T1000 (cell line): ENCODE measurements at regions not wholly inside any gene's neighbourhood (a gene's known extent, or its start where the extent isn't known, plus 50 kb on each side); places are given as distances from the start of the nearest gene placed in this dataset.
"Not testable (repeated sequence)": the region's sequence is repeated elsewhere in the genome, so short reads cannot be mapped to it uniquely, and the experiment has no call there.

Experiments
- DNase-seq: peaks from one replicate; lab custom pipeline; 2025; ENCODE audit warnings: mixed read lengths; lab: John Stamatoyannopoulos, UW

DNA sequence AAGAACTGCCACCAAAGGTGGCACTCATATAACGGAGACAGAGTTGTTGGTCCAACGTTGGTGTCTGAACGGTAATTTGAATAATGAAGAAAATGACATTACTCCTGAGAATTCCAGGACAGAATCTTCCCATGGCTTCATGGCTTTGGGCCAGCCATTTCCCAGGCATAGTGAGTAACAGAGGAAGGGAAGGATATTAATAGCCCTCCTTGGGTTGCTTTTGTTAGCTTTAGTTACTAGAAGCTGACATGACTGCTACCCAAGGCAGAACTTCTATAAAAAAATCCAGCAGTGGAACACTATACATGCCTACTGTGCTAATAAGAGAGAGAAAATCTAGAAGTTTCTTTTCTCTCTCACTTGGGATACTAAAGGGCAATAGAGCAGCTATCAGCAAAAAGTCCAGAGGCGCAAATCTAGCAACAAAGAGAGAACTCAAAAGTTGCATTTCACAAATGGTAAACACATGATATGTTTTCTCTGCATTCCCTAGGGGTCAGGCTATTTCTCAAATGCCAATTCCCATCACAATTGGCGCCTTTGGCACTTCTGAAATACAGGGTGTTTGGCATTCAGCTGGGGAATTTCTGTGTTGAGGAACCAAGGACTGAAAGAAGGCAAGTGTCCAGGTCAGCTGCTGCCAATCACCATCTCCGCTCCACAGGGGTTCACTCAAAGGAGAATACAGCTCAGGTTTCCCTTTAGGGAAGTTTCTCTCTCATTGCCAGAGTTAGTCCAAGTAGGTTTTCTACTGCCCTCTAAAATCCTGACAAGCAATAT lies 160.8 kb upstream of the KYNU start:
- no peak for DNase-seq

DNA sequence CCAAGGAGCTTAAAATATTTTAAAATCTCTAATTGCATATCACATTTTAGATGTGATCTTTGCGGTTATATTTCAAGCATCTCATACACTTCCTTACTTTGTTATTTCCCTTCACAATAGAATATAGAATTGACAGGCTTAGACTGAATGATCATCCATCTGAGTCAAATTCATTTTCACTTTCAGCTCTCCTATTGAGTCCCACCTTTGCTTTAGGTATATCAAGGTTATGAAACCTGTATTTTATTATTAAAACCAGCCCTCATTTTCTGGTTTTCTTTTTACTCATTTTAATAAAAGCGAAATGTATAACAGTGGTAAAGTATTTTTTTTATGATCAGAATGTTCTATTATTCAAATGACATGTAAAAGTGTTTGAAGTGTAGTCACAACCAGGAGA lies 162.9 kb upstream of the KYNU start:
- no peak for DNase-seq

DNA sequence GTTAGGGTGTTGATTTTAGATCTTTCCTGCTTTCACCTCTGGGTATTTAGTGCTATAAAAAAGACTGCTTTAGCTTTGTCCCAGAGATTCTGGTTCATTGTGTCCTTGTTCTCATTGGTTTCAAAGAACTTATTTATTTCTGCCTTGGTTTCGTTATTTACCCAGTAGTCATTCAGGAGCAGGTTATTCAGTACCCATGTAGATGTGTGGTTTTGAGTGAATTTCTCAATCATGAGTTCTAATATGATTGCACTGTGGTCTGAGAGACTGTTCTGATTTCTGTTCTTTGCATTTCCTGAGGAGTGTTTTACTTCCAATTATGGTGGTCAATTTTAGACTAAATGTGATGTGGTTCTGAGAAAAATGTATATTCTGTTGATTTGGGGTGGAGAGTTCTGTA lies 167.1 kb upstream of the KYNU start:
- DNase-seq, result no peak

DNA sequence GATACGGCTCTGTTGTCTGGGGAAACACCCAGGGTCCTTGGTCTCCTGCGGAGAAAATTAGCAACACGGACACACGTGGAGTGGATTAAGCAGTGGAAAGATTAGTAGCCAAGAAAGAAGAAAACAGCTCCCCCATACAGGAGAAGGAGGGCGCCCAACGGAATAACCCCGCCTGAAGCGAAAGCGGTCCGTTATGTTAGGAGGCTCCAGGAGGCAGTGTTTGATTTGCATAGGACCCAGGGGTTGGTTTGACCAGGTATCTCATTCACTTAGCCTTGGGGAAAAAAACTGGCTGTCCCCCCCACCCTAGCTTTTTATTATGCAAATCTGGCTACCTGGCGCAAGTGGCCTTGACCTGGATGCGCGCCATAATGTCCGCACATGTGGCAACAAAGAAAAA lies 170.1 kb upstream of the KYNU start:
- DNase-seq, result no peak

DNA sequence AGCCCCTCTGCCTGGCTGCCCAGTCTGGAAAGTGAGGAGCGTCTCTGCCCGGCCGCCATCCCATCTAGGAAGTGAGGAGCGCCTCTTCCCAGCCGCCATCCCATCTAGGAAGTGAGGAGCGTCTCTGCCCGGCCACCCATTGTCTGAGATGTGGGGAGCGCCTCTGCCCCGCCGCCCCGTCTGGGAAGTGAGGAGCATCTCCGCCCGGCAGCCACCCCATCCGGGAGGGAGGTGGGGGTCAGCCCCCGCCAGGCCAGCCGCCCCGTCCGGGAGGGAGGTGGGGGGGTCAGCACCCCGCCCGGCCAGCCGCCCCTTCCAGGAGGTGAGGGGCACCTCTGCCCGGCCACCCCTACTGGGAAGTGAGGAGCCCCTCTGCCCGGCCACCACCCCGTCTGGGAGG lies 175.1 kb upstream of the KYNU start:
- not testable (repeated sequence) for DNase-seq

DNA sequence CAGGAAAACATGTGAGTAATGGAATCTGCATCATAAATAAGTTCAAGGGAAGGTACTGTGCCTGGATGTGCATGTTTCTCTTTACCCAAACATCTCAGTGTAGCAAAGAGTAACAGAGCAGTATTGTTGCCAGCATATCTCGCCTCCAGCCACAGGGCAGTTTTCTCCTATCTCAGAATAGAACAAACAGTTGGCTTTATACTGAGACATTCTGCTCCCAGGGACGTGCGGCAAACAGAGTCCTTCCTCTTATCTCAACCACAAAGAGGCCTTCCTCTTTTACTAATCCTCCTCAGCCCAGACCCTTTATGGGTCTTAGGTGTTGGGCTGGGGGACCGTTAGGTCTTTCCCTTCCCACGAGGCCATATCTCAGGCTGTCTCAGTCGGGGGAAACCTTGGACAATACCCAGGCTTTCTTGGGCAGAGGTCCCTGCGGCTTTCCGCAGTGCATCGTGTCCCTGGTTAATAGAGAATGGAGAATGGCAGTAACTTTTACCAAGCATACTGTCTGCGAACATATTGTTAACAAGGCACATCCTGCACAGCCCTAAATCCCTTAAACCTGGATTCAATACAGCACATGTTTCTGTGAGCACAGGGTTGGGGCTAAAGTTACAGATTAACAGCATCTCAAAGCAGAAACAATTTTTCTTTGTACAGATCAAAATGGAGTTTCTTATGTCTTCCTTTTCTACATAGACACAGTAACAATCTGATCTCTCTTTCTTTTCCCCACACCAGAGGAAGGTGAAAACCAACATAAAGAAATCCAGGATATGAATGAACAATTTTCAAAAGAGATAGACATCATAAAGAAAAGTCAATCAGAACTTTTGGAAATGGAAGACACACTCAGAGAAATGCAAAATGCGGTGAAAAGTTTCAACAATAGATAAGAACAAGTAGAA lies 181.9 kb upstream of the KYNU start:
- not testable (repeated sequence) for DNase-seq

DNA sequence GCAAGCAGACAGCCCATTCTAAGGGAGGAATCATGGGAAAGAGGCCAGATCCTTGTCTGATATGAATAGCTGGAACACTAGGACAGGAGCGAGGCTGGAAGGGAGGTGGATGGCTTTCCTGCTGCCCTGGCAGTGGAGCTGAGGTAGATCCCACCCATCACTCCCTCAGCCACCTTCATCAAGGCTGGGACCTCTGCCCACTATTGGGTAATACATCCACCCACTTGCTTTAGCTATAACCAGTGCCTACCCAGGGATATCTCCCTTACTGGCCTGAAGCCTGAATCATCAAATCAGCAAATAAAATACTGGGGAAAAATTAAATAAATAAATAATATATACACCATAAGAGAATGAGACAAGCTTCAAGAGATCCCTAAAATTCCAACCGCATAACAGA lies 183.2 kb upstream of the KYNU start:
- no peak for DNase-seq

DNA sequence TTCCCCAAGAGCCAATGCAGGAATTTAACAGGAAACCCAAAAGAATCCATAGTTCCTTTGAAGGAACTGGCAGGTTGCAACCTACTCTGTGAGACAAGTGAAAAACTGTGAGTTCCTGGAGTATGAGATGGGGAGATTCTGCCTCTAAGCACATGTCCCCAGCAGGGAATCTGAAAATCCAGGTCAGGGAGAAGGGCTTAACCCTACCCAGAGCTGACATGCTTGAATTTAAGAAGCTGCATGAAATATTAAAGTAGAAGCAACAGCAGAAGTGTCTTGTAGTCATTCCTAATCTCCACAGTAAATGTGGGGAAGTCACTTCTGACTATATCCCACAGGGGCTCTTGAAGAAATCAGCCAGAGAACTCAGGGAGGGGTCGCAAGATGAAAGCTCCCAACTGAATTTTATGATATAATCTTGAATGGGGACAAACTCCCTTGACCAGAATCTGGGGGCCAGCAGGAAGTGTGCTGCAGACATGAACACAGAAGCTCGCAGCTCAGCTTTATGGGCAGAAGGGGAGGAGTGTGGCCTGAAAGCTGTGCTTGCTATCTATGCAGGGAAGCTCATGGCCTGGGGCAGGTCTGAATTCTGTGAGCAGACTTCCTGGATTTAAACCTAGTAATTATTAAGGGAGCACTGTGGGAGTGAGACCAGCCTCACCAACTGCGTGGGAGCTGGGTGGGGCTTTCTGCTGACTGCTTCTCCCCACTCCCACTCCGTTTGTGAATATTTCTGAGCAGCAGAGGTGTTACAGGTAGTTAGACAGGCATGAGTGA lies 184.1 kb upstream of the KYNU start:
- DNase-seq, result no peak

DNA sequence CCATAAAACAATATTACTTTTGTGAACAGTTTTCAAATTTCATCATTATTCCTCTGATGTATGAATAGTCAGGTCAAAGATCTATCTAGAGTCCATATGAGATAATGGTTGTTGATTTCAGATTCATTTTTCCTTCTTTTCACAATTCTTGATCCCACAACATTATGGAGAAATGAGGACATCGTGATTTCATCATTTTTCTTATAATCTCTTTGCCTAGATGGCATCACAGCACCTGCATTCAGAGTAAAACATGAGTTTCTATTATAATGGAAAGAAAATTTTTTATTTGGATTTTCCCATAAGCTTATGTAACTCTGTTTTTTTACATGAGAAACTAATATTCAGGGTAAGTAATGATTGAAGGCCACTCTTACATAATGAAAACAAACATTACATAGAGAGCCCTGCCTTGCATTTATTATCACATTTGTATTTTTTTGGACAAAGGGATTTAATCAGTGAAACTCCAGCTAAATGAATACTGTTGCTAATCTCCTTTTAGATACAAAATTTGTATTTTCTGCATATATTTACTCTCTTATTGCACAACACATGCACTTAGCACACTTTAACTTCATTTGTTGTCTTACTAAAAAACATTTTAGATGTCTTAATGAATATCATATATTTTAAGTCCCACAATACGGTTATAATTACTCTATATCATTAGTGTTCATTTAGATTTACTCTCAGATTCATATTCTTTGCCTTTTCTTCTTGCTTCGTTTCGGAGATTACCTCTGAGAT lies 188.4 kb upstream of the KYNU start:
- no peak for DNase-seq

DNA sequence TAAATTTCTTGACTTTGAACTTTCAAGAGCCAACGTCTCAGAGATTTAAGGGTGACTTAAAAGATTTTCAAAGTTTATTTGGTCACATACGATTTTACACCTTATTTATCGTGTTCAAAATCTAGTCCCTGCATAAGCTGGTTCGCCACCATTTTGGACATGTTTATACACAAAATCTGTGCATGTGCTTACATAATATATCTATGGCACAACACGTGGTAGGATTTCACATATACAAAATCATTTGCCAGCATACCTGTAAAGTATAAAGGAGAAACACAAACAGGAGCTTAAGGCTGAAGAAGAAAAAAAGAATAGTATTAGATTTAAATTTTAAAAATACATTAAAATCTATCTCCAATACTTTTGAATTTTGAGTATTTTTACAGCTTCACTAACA lies 190.0 kb upstream of the KYNU start:
- no peak for DNase-seq

DNA sequence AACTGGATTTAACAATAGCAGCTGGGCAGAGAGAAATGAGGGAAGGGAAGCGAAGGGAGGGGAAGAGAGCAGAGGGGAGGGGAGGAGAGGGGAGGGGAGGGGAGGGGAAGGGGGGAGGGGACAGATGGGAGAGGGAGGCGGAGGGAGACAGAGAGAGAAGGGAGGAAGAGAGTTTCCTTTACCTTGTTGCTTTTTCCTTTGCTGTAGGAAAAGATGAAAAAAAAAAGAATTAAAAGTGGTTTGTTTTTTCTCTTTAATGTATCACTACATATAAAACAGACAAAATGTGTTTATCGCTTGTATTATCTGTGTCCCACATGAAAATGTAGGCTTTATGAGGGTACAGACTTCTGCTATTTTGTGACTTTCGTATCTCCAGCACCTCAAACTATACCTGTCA lies 190.4 kb upstream of the KYNU start:
- DNase-seq, result no peak

DNA sequence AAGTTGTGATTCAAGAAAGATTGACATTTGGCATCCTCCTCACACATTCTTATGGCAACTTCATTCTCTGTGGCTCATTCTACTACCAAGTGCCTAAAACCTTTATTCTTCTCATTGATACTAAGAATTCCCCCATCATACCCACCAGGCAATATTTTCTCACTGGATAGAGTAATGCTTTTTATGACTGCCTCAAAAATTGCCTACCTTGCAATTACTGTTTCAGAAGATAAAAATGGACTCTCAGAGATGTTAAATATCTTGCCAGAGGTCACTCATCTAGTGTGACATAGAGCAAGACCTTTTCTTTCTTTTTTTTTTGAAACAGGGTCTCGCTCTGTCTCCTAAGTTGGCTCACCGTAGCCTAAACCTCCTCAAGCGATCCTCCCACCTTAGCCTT lies 192.8 kb upstream of the KYNU start:
- no peak for DNase-seq

DNA sequence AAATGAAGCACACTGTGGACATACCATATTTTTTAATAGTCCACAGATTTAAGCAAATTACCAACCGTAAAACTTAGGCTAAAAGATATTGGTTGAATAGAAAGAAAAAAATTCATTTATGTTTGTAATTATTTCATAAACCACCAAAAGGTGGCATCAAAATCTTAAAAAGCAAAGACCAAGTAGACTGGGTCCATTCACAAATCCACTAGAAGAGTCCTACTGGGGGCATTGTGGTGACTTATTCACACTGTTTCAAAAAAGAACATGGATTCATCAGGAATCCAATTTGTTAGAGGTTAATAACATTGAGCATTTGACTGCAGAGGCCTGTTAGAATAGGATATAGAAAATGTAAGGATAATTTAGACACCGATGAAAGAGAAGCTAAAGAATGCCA lies 194.9 kb upstream of the KYNU start:
- DNase-seq, result no peak

DNA sequence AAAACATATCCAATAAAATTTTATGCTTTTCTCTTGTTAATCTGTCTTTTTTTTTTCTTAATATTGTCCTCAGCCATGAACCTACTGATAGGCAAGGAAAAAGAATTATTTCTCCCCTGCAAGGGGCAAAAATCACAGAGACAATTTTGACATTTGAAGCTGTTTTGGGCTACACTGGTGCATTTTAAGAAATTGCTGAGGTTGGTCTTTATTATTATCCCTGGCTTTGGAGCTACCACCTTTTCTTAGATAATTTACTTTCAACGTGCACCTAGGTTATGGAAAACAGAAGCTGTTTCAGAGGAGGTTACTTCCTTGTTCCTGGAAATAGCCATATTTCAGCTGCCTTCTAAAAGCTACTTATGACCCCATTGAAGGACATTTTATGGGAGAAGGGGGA lies 195.5 kb upstream of the KYNU start:
- no peak for DNase-seq

DNA sequence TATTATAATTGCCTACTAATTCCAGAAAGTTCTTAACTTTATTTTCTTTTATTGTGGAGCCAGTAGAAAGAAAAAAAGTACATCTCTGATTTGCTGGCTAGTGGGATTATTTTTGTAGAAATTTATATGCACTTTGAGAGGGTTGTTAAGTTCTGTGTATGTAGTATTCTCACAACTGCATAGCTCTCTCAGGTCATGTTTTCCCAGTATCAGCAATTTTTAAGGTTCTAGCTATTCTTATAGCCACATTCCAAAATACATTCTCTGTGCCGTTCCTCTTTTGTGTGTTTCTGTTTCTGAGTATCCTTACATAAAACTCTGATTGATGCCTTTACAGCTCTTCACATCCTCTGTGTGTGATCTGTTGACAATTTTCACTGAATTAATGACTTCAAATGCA lies 199.3 kb upstream of the KYNU start:
- no peak for DNase-seq

DNA sequence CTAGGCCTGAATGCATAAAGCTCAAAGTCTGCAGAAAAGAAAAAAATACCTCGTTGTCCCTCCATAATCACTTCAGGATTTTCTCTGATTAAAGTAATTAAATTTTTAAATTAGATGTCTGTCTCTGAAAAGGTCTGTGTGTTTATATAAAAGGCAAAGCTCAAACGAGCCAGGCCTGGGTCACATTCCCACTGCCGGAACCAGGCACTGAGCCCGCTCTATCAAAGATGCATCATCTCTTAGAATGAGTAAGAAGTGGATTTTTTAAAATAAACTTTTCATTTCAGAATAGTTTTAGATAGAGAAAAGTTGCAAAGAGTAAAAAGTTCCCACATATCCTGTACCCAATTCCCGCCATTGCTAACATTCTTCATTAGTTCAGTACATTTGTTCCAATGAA lies 202.1 kb upstream of the KYNU start:
- DNase-seq, result no peak

DNA sequence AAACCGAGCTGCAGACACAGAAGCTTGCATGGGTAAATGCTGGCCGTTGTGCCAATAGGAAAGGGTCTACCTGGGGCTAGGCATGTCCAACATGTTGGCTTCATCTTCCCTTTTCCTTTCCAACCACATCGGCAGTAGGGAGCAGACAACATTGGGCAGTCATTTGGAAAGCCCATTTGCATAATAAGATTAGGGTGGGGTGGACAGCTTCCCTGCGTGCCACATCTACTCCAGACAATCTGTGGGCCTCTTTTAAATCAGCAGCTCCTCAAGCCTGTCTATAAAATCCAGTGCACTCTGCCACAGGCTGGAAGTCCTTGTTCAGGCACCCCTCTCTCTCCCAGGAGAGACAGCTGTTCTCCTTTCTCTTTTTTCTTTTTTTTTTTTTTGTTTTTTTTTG lies 203.6 kb upstream of the KYNU start:
- no peak for DNase-seq

DNA sequence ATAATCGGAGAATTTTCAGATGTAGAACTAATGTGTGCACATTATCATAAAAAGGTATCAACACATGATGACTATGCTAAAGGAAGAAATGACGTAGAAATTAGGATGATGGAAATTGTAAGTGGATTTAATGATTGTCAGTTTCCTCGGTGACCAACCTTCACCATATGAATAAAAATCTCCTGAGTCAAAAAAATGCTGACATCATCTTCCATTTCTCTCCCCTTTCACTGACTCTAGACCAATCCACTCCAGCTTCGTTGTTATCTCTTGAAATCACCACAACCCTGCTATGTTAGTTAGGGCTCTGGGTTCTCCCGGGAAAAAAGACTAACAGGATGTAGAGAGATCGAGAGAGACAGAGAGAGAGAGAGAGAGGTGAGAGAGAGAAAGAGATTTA lies 204.8 kb upstream of the KYNU start:
- no peak for DNase-seq

DNA sequence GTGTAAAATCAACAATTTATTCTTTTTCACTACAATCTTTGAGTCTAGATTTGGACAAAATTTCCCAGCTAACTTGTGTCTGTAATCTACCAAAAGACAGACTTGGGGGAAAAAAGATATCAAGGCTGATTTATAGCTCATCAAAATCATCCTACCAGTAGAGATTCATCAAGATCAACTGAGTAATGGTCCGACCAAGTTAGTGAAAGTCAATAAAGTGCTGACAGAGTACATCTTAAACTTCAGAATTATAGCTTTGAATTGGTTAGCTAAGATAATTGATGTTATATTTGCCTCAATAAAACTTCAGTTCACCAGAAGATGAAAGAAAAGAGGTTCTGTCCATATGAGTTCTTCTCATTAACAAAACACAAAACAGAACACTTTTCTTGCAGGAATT lies 207.1 kb upstream of the KYNU start:
- DNase-seq, result no peak

DNA sequence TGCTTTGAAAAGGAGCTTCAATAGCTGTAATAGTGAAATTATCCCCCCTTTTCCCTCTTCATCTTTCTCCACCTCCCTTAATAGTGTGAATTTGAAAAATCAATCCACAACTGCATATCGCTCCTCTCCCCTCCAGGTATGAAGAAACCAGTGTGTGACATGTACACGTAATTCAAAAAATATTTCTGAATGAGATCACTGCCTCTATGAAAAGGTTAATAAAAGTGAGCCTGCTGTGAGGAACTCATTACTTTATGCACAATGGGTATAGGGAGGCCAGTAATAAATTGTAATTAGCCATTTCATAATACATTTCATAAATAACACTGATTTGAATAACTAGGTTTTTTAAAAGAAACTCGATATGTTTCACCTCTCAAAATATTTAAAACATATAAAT lies 209.0 kb upstream of the KYNU start:
- DNase-seq, result no peak

DNA sequence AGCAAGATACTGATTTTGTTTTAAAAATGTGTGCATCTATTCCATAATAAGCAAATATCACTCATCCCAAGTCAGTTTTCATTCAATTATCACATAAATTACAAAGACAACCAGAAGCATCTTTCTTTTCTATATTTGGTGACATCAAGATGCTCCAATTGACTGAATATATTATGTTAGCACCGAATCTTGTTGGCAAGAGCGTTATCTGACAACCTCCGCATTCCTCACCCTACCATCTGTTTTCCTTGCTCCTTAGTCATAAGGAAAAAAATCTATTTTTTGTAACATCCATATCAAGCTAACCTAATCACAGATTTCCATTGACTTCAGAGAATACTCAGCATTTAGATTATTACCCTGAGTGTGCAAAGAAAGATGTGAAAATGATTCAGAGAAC lies 212.2 kb upstream of the KYNU start:
- no peak for DNase-seq

DNA sequence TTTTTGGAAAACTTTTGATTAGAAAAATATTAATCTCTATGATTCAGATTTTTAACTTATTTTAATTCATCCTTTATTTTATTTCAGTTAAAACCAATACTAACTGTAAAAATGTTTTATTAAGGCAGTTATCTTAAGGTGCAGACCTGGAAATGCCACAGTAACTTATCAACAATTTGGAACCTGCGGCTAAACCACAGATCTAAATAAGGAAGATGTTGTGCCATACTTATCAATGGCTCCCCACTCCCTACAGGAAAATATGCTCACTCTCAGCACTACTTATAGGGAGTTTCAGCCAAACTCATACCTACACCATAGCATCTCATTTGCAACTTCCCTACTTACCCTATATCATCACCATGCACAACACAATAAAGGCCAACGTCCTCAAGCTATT lies 226.9 kb upstream of the KYNU start:
- no peak for DNase-seq
